OCI-LY1 (cell line): ENCODE measurements at regions not wholly inside any gene's neighbourhood (a gene's known extent, or its start where the extent isn't known, plus 50 kb on each side); places are given as distances from the start of the nearest gene placed in this dataset.

Source experiments
- H2AFZ ChIP-seq: fragments of 200-600 bp; sonication (generic), shearing (Covaris generic); 2 replicates; pipeline ENCODE4 v1.6.0; 2014; ENCODE audit warnings: antibody characterized with exemption, mild to moderate bottlenecking, low read length
- H3F3A ChIP-seq: fragments of 200-600 bp; sonication (generic), shearing (Covaris generic); 2 replicates; pipeline ENCODE4 v1.6.0; 2014; ENCODE audit warnings: mild to moderate bottlenecking, antibody characterized with exemption, low read length, moderate library complexity; ENCODE audit not compliant: insufficient read depth
- H3K27ac ChIP-seq: fragments of 200-600 bp; sonication (generic); 2 replicates; pipeline ENCODE4 v1.5.1; 2014; ENCODE audit warnings: low read length, mixed run types, mild to moderate bottlenecking, low read depth; ENCODE audit not compliant: poor library complexity, severe bottlenecking
- H3K27me3 ChIP-seq: fragments of 200-600 bp; sonication (generic); 2 replicates; pipeline ENCODE4 v1.6.0; 2014; ENCODE audit warnings: antibody characterized with exemption, mild to moderate bottlenecking, low read length, moderate library complexity; ENCODE audit not compliant: insufficient read depth
- H3K36me3 ChIP-seq: fragments of 200-600 bp; sonication (generic); 2 replicates; pipeline ENCODE4 v1.6.1; 2014; ENCODE audit warnings: mild to moderate bottlenecking, antibody characterized with exemption, low read length, moderate library complexity, mixed read lengths; ENCODE audit not compliant: insufficient read depth
- H3K4me1 ChIP-seq: fragments of 200-600 bp; sonication (generic); 2 replicates; pipeline ENCODE4 v1.5.1; 2014; ENCODE audit warnings: mild to moderate bottlenecking, low read length, moderate library complexity; ENCODE audit not compliant: insufficient read depth, severe bottlenecking
- H3K4me2 ChIP-seq: fragments of 200-600 bp; sonication (generic), shearing (Covaris generic); 2 replicates; pipeline ENCODE4 v1.6.1; 2014; ENCODE audit warnings: low read length
- H3K4me3 ChIP-seq: fragments of 200-600 bp; sonication (generic); 2 replicates; pipeline ENCODE4 v1.5.1; 2014; ENCODE audit warnings: low read length, low read depth, mild to moderate bottlenecking, mixed read lengths; ENCODE audit not compliant: poor library complexity, severe bottlenecking
- H3K79me2 ChIP-seq: fragments of 200-600 bp; shearing (Covaris generic); 2 replicates; pipeline ENCODE4 v1.6.1; 2016; ENCODE audit warnings: mixed run types, low read length, mixed read lengths; ENCODE audit not compliant: insufficient read depth
- H3K9ac ChIP-seq: fragments of 200-600 bp; sonication (generic), shearing (Covaris generic); 2 replicates; pipeline ENCODE4 v1.6.1; 2014; ENCODE audit warnings: mild to moderate bottlenecking, low read length, mixed read lengths
- H3K9me2 ChIP-seq: fragments of 200-600 bp; sonication (generic), shearing (Covaris generic); 2 replicates; pipeline ENCODE4 v1.6.1; 2014; ENCODE audit warnings: low read depth, mild to moderate bottlenecking, low read length, mixed read lengths
- H3K9me3 ChIP-seq: fragments of 200-600 bp; shearing (Covaris generic); 2 replicates; pipeline ENCODE4 v1.6.1; 2014; ENCODE audit warnings: low read length, mixed read lengths
- H4K20me1 ChIP-seq: fragments of 200-600 bp; sonication (generic), shearing (Covaris generic); 2 replicates; pipeline ENCODE4 v1.6.0; 2016; ENCODE audit warnings: mild to moderate bottlenecking, low read length; ENCODE audit not compliant: insufficient read depth
- CTCF ChIP-seq: fragments of 200-600 bp; sonication (generic), shearing (Covaris generic); IDR thresholded peaks from 2 replicates; pipeline ENCODE4 v1.5.1; 2017; ENCODE audit warnings: mild to moderate bottlenecking, antibody characterized with exemption, low read length, moderate library complexity, mixed read lengths
- EZH2 ChIP-seq: fragments of 200-600 bp; sonication (generic), shearing (Covaris generic); IDR thresholded peaks from 2 replicates; pipeline ENCODE4 v1.8.0; 2017; ENCODE audit warnings: borderline replicate concordance, mixed run types, mild to moderate bottlenecking, antibody characterized with exemption, low read length, moderate library complexity, mixed read lengths

GRCh38 chr7:68542831-68543230 lies 1055.4 kb upstream of the AUTS2 start:
- H2AFZ ChIP-seq, result no peak overlapping the region
- no peak overlapping the region for H3K4me2 ChIP-seq
- no peaks in the 10 kb centered on the region for H3K79me2 ChIP-seq
- H3K36me3 ChIP-seq, result no peaks in the 10 kb centered on the region
- TF ChIP-seq EZH2 (no peak), CTCF (no peak)
- no peak overlapping the region for H3K4me3 ChIP-seq
- H3K9me3 ChIP-seq, result peaks cover 4% of the 10 kb centered on the region; the same call in 1 of the 2 replicates
- H3K27ac ChIP-seq, result no peak overlapping the region
- no peaks in the 10 kb centered on the region for H3K4me1 ChIP-seq
- H3K9me2 ChIP-seq, result no peaks in the 10 kb centered on the region
- no peaks in the 10 kb centered on the region for H3F3A ChIP-seq
- H4K20me1 ChIP-seq, result no peaks in the 10 kb centered on the region
- H3K9ac ChIP-seq, result no peak overlapping the region
- H3K27me3 ChIP-seq, result no peaks in the 10 kb centered on the region

GRCh38 chr7:68544851-68545250 lies 1053.4 kb upstream of the AUTS2 start:
- no peak overlapping the region for H3K9ac ChIP-seq
- H3K9me3 ChIP-seq, result peaks cover 4% of the 10 kb centered on the region; the same call in 1 of the 2 replicates
- no peaks in the 10 kb centered on the region for H3K36me3 ChIP-seq
- no peaks in the 10 kb centered on the region for H4K20me1 ChIP-seq
- no peak for TF ChIP-seq EZH2
- no peak for TF ChIP-seq CTCF
- H3K27ac ChIP-seq, result no peak overlapping the region
- no peaks in the 10 kb centered on the region for H3F3A ChIP-seq
- H3K4me2 ChIP-seq, result no peak overlapping the region
- no peaks in the 10 kb centered on the region for H3K27me3 ChIP-seq
- H2AFZ ChIP-seq, result no peak overlapping the region
- no peaks in the 10 kb centered on the region for H3K4me1 ChIP-seq
- H3K79me2 ChIP-seq, result no peaks in the 10 kb centered on the region
- H3K9me2 ChIP-seq, result no peaks in the 10 kb centered on the region
- H3K4me3 ChIP-seq, result no peak overlapping the region

GRCh38 chr7:68547181-68547580 lies 1051.1 kb upstream of the AUTS2 start:
- H3K4me2 ChIP-seq, result no peak overlapping the region

More at GRCh38 chr7:68547181-68547580, 1051.1 kb upstream of the AUTS2 start:
- Histone ChIP-seq H3K9ac (no peak overlapping the region), H3K36me3 (no peaks in the 10 kb centered on the region), H3K27me3 (no peaks in the 10 kb centered on the region), H3K4me1 (no peaks in the 10 kb centered on the region), H2AFZ (no peak overlapping the region), H3K27ac (no peak overlapping the region), H3K79me2 (no peaks in the 10 kb centered on the region), H3K4me3 (no peak overlapping the region), H3K9me3 (no peaks in the 10 kb centered on the region), H3K9me2 (no peaks in the 10 kb centered on the region), H4K20me1 (no peaks in the 10 kb centered on the region), H3F3A (no peaks in the 10 kb centered on the region)
- TF ChIP-seq EZH2 (no peak), CTCF (no peak)
